Tibial artery (tissue), 4 donors: ENCODE measurements at regions not wholly inside any gene's neighbourhood (a gene's known extent, or its start where the extent isn't known, plus 50 kb on each side); places are given as distances from the start of the nearest gene placed in this dataset.
"Not testable (repeated sequence)": the region's sequence is repeated elsewhere in the genome, so short reads cannot be mapped to it uniquely, and the experiment has no call there.

Experiments used
- DNase-seq, 2 donors: peaks; one replicate each; pipeline ENCODE4 v3.0.0-alpha.2; 2019
- H3K27ac ChIP-seq, 2 donors: fragments of 200-600 bp; sonication (generic) in 1 of 2; 1 replicate in 1 of 2; 2 replicates in 1 of 2; pipeline ENCODE4 v1.5.1; 2018 to 2019; ENCODE audit warnings: mild to moderate bottlenecking in 1 of 2
- H3K27me3 ChIP-seq, 2 donors: fragments of 200-600 bp; sonication (generic) in 1 of 2; one replicate each; pipeline versions ENCODE4 v1.5.1 to v1.6.0; 2016 to 2019
- H3K36me3 ChIP-seq, 3 donors: fragments of 200-600 bp; sonication (generic) in 2 of 3; one replicate each; pipeline ENCODE4 v1.5.1; 2016 to 2019; ENCODE audit warnings: mild to moderate bottlenecking in 2 of 3
- H3K4me1 ChIP-seq, 4 donors: fragments of 200-600 bp; sonication (generic) in 2 of 4; 1 replicate in 3 of 4; 2 replicates in 1 of 4; pipeline ENCODE4 v1.5.1; 2016 to 2019
- H3K4me3 ChIP-seq, 2 donors: fragments of 200-600 bp; sonication (generic) in 1 of 2; 1 replicate in 1 of 2; 2 replicates in 1 of 2; pipeline ENCODE4 v1.5.1; 2018 to 2019; ENCODE audit warnings: mild to moderate bottlenecking in 2 of 2
- H3K9me3 ChIP-seq, 3 donors: fragments of 200-600 bp; sonication (generic) in 1 of 3; one replicate each; pipeline ENCODE4 v1.5.1; 2016 to 2019
- intact Hi-C: fragments of 100-400 bp; cut with DNase I; formaldehyde crosslinking; loops from one replicate; pipeline ENCODE4 v1.15.0; 2023; ENCODE audit warnings: low total_unique reads
- TF ChIP-seq, protein P1 (sequence below), 2 experiments: fragments of 200-600 bp in 1 of 2; fragments of 450-650 bp in 1 of 2; IDR thresholded peaks; one replicate each; pipeline ENCODE4 v1.5.1; 2017 to 2019; ENCODE audit warnings: antibody characterized with exemption in 2 of 2, mild to moderate bottlenecking in 1 of 2, moderate library complexity in 1 of 2

DNA sequence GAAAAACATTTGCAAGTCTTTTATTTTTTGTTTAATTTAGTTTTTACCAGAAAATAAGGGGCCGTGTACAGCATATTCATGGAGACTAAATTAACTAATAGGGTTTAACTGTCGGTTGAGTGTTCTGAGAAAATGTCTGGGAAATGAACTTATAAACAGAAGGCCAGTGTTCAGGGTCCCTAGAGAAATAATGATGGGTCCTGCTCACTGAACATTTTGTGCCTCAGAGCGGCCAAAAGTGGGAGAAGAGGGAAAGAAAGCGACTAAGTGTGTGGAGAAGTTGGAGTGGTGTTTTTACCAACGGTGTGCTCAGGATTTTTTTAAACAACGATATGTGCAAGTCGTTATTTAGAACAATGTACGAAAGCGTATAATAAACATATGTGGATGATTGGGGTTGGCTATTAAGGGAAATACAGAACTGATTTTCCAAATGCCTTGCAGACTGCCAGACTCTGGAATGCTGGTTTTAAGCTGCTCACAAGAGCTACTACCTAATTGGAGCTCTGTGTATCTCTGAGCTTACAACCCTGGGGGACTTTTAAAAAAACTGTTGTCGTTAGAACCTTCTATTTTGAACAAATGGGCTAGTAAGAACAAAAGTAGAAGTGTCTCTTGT lies 166.7 kb downstream of the SLC38A4 start:
- DNase-seq: no peak
- Histone ChIP-seq H3K27ac (peak overlapping the region; percentile 62 to 67), H3K9me3 (no peaks in the 10 kb centered on the region), H3K36me3 (no peaks in the 10 kb centered on the region), H3K4me3 (peak overlapping the region; percentile 15 to 32), H3K27me3 (no peaks in the 10 kb centered on the region), H3K4me1 (peaks cover 0 to 51% (median 43%) of the 10 kb centered on the region in 4 donors)
- TF ChIP-seq, protein P1, sequence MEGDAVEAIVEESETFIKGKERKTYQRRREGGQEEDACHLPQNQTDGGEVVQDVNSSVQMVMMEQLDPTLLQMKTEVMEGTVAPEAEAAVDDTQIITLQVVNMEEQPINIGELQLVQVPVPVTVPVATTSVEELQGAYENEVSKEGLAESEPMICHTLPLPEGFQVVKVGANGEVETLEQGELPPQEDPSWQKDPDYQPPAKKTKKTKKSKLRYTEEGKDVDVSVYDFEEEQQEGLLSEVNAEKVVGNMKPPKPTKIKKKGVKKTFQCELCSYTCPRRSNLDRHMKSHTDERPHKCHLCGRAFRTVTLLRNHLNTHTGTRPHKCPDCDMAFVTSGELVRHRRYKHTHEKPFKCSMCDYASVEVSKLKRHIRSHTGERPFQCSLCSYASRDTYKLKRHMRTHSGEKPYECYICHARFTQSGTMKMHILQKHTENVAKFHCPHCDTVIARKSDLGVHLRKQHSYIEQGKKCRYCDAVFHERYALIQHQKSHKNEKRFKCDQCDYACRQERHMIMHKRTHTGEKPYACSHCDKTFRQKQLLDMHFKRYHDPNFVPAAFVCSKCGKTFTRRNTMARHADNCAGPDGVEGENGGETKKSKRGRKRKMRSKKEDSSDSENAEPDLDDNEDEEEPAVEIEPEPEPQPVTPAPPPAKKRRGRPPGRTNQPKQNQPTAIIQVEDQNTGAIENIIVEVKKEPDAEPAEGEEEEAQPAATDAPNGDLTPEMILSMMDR (IDR thresholded peaks at IDR 0.05): no peak
- intact Hi-C loops: loop anchor here (5.0 kb wide), 1 partner anchor 177 kb away; no protein-coding TSS in a partner anchor

DNA sequence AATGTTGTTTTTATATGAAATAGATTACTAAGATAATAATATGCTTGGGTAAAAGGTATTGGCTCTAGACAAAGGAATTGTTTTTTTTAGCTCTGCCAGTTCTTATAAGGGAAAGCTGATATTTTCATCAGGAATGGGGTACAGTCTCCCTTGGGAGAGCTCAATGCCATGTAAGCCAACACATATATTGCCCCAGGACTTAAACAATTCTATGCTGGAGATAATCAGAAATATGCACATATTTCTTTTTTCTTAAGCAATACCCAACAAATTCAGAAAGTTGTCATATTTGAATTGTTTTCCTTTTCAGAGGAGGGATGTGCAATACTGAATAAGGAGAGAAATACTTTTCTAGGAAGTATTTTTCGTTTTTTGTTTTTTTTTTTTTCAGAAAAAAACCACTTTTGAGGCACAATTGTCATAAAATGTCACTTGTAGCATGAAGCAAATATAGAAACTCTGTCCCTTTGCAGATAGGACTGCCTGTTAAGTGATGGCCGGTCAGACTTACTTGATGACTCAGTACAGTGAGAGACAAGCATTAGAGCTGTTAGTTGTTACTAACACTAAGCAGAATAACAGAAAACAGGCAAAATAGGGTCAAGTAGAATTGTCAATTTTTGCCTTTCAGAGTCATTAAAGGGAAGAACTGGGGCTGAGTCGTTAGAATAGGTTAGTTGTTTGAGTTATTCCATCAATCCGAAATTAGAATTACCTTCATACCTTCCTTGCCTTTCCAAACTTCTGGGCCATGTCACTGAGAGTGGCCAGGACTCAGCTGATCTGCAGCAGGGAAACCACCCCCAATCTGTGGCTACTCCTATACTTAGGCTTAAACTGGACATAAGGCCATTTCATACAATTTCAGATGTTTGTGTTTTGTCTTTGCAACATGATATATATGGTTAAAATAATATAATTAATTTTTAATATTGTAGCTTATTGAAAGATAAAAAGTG lies 168.1 kb downstream of the SLC38A4 start:
- H3K4me3 ChIP-seq: no peak overlapping the region
- no peaks in the 10 kb centered on the region for H3K27me3 ChIP-seq
- H3K36me3 ChIP-seq: no peaks in the 10 kb centered on the region
- no peak for DNase-seq
- H3K27ac ChIP-seq: peak overlapping the region; percentile 62 to 67
- no peaks in the 10 kb centered on the region for H3K9me3 ChIP-seq
- H3K4me1 ChIP-seq: peaks cover 0 to 51% (median 43%) of the 10 kb centered on the region in 4 donors
- intact Hi-C loops: loop anchor here (5.0 kb wide), 1 partner anchor 175 kb away; no protein-coding TSS in a partner anchor
- TF ChIP-seq, protein P1 (IDR thresholded peaks at IDR 0.05): no peak

GRCh38 chr12:46655984-46656383 lies 169.8 kb downstream of the SLC38A4 start:
- intact Hi-C loops: loop anchor here (5.0 kb wide), 1 partner anchor 174 kb away; no protein-coding TSS in a partner anchor
- not testable (repeated sequence) for H3K27me3 ChIP-seq, H3K9me3 ChIP-seq, H3K4me3 ChIP-seq, H3K36me3 ChIP-seq, DNase-seq
- H3K27ac ChIP-seq: peak overlapping the region in 1 of 2 donors; percentile 62
- H3K4me1 ChIP-seq: peaks cover 0 to 47% (median 38%) of the 10 kb centered on the region in 4 donors

- no peak for DNase-seq
- TF ChIP-seq, protein P1 (IDR thresholded peaks at IDR 0.05): no peak
- Histone ChIP-seq H3K9me3 (no peaks in the 10 kb centered on the region), H3K27me3 (no peaks in the 10 kb centered on the region), H3K36me3 (no peaks in the 10 kb centered on the region), H3K4me1 (peaks cover 0 to 20% (median 15%) of the 10 kb centered on the region in 4 donors), H3K4me3 (no peak overlapping the region), H3K27ac (no peak overlapping the region)
- intact Hi-C loops: no loop called here
Observed at GRCh38 chr12:46653311-46653710, 172.5 kb downstream of the SLC38A4 start.

DNA sequence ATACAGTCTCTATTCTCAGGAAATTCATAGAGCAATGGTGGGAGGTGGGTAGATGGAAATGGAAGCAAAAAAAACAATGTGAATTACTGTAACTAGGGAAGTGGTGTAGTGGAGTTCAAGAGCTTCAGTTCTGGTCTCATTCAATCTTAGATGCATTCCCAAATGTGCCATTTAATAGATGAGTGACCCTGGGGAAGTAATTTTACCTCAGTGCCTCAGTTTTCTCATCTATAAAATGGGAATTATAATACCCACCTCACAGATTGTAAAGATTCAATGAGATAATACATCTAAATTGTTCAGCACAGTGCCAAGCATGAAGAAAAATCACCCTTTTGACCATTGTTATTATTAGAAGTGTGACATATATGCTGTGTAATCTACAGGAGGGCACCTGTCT lies 173.1 kb downstream of the SLC38A4 start:
- TF ChIP-seq, protein P1 (IDR thresholded peaks at IDR 0.05): no peak
- intact Hi-C loops: no loop called here
- Histone ChIP-seq H3K36me3 (no peaks in the 10 kb centered on the region), H3K4me1 (peaks cover 0 to 14% (median 10%) of the 10 kb centered on the region in 4 donors), H3K27me3 (no peaks in the 10 kb centered on the region), H3K27ac (no peak overlapping the region), H3K4me3 (no peak overlapping the region), H3K9me3 (no peaks in the 10 kb centered on the region)
- DNase-seq: no peak

GRCh38 chr12:46650688-46651087 lies 175.1 kb downstream of the SLC38A4 start:
- no peaks in the 10 kb centered on the region for H3K27me3 ChIP-seq
- no peaks in the 10 kb centered on the region for H3K9me3 ChIP-seq
- DNase-seq: no peak
- H3K4me3 ChIP-seq: no peak overlapping the region
- intact Hi-C loops: no loop called here
- TF ChIP-seq, protein P1 (IDR thresholded peaks at IDR 0.05): no peak
- H3K4me1 ChIP-seq: no peaks in the 10 kb centered on the region
- no peaks in the 10 kb centered on the region for H3K36me3 ChIP-seq
- no peak overlapping the region for H3K27ac ChIP-seq
